ENCODE measurements at regions not wholly inside any gene's neighbourhood (a gene's known extent, or its start where the extent isn't known, plus 50 kb on each side); places are given as distances from the start of the nearest gene placed in this dataset.

- Histone ChIP-seq H3K9me2 (ENCODE audit: low read depth, low read length) (no peaks in the 10 kb centered on the region), H3K4me1 (ENCODE audit: insufficient read depth, low read length, severe bottlenecking) (no peaks in the 10 kb centered on the region), H3K4me3 (ENCODE audit: low read depth, low read length, poor library complexity, severe bottlenecking) (no peak overlapping the region), H3K9me3 (ENCODE audit: low read length) (no peaks in the 10 kb centered on the region), H4K20me1 (ENCODE audit: insufficient read depth, low read length) (no peaks in the 10 kb centered on the region), H3K27ac (ENCODE audit: low read depth, low read length, poor library complexity, severe bottlenecking) (no peak overlapping the region), H3F3A (ENCODE audit: insufficient read depth, low read length) (no peaks in the 10 kb centered on the region), H3K27me3 (ENCODE audit: insufficient read depth, low read length) (no peaks in the 10 kb centered on the region), H3K79me2 (ENCODE audit: insufficient read depth, low read length) (no peaks in the 10 kb centered on the region), H2AFZ (ENCODE audit: low read length) (no peak overlapping the region), H3K9ac (ENCODE audit: low read length) (no peak overlapping the region), H3K4me2 (ENCODE audit: low read length) (no peak overlapping the region), H3K36me3 (ENCODE audit: insufficient read depth, low read length) (no peaks in the 10 kb centered on the region)
- TF ChIP-seq CTCF (IDR thresholded peaks at IDR 0.05; ENCODE audit: low read length): no peak
- TF ChIP-seq EZH2 (IDR thresholded peaks at IDR 0.05; ENCODE audit: borderline replicate concordance, low read length): no peak
Observed at GRCh38 chr6:19413323-19413722, 423.8 kb upstream of the ID4 start.

GRCh38 chr6:19415605-19416326 is 421.4 kb upstream of the ID4 start:
- H3K4me2 ChIP-seq (ENCODE audit: low read length): no peak overlapping the region
- H3K4me3 ChIP-seq (ENCODE audit: low read depth, low read length, poor library complexity, severe bottlenecking): no peak overlapping the region
- no peak overlapping the region for H2AFZ ChIP-seq (ENCODE audit: low read length)

GRCh38 chr6:19416811-19417210 is 420.4 kb upstream of the ID4 start:
- no peaks in the 10 kb centered on the region for H3K79me2 ChIP-seq (ENCODE audit: insufficient read depth, low read length)
- no peak overlapping the region for H3K4me3 ChIP-seq (ENCODE audit: low read depth, low read length, poor library complexity, severe bottlenecking)
- no peak overlapping the region for H3K4me2 ChIP-seq (ENCODE audit: low read length)
- no peaks in the 10 kb centered on the region for H3K9me3 ChIP-seq (ENCODE audit: low read length)
- no peak overlapping the region for H2AFZ ChIP-seq (ENCODE audit: low read length)
- no peak overlapping the region for H3K27ac ChIP-seq (ENCODE audit: low read depth, low read length, poor library complexity, severe bottlenecking)
- H3K9me2 ChIP-seq (ENCODE audit: low read depth, low read length): no peaks in the 10 kb centered on the region
- H3K27me3 ChIP-seq (ENCODE audit: insufficient read depth, low read length): no peaks in the 10 kb centered on the region
- H3K4me1 ChIP-seq (ENCODE audit: insufficient read depth, low read length, severe bottlenecking): no peaks in the 10 kb centered on the region
- TF ChIP-seq CTCF (IDR thresholded peaks at IDR 0.05; ENCODE audit: low read length): no peak
- TF ChIP-seq EZH2 (IDR thresholded peaks at IDR 0.05; ENCODE audit: borderline replicate concordance, low read length): no peak
- H3K36me3 ChIP-seq (ENCODE audit: insufficient read depth, low read length): no peaks in the 10 kb centered on the region
- no peak overlapping the region for H3K9ac ChIP-seq (ENCODE audit: low read length)
- H4K20me1 ChIP-seq (ENCODE audit: insufficient read depth, low read length): no peaks in the 10 kb centered on the region
- no peaks in the 10 kb centered on the region for H3F3A ChIP-seq (ENCODE audit: insufficient read depth, low read length)

More at GRCh38 chr6:19415605-19416326, 421.4 kb upstream of the ID4 start:
- no peak for TF ChIP-seq EZH2 (IDR thresholded peaks at IDR 0.05; ENCODE audit: borderline replicate concordance, low read length)
- no peak for TF ChIP-seq CTCF (IDR thresholded peaks at IDR 0.05; ENCODE audit: low read length)
- Histone ChIP-seq H3K27ac (ENCODE audit: low read depth, low read length, poor library complexity, severe bottlenecking) (no peak overlapping the region), H4K20me1 (ENCODE audit: insufficient read depth, low read length) (no peaks in the 10 kb centered on the region), H3K9ac (ENCODE audit: low read length) (no peak overlapping the region), H3K4me1 (ENCODE audit: insufficient read depth, low read length, severe bottlenecking) (no peaks in the 10 kb centered on the region), H3K36me3 (ENCODE audit: insufficient read depth, low read length) (no peaks in the 10 kb centered on the region), H3K9me2 (ENCODE audit: low read depth, low read length) (no peaks in the 10 kb centered on the region), H3F3A (ENCODE audit: insufficient read depth, low read length) (no peaks in the 10 kb centered on the region), H3K79me2 (ENCODE audit: insufficient read depth, low read length) (no peaks in the 10 kb centered on the region), H3K9me3 (ENCODE audit: low read length) (no peaks in the 10 kb centered on the region), H3K27me3 (ENCODE audit: insufficient read depth, low read length) (no peaks in the 10 kb centered on the region)

All from OCI-LY1 (cell line).